Renal pelvis (tissue), 1 donor: ENCODE measurements at regions not wholly inside any gene's neighbourhood (a gene's known extent, or its start where the extent isn't known, plus 50 kb on each side); places are given as distances from the start of the nearest gene placed in this dataset.
A peak's percentile ranks its signal among the peaks of the same experiment; 100 is the strongest.

ENCODE experiments used
- DNase-seq: peaks from one replicate; pipeline ENCODE4 v3.0.0-alpha.2; 2013

DNA sequence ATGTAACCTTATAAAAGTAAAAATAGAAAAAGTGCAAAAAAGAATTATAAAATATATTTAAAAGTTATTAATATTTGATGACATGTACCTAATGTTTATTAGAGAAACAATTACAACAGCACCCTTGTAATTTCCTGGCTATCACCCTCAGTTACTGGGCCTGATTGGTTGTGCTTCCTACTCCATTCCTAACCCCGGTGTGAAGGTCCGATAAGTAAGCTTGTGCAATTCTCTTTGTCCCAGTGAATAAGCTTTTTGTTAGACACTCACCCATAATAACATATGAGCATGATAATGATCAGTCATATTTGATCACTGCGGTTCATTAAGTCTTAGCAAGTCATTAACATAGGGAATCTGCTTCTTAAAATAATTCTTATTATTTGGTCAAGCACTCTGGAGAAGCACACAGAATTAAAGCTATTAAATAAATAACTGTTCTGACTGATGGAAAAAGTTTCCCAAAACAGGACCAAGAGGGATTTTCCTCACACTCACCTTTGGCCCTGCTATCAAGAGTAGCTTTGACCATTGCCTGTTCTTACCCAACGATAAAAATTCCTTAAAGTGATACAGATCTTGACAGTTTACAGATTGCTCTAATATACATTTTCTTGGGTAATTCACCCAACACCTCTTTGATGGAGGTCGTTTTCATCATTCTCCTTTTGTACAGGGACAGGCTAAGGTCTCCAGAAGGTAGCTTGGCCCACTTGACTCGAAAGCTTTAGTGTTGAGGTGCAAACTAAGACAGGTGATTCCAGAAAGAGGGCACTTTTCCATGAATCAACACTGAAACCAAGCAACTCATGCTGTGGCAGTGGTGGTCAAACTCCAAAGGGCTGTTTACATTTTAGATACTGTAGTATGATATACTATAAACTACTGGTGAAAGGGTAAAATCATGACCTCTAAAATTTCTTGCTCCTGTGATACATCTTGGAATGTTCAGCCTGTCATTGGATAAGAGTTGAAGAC lies 543.0 kb upstream of the KCNMB2 start:
- DNase-seq, result no peak

- no peak for DNase-seq
These were observed 541.3 kb upstream of the KCNMB2 start for GRCh38 chr3:177994976-177995375.

GRCh38 chr3:177995381-177996085 lies 540.7 kb upstream of the KCNMB2 start:
- no peak for DNase-seq

GRCh38 chr3:178001670-178002101 lies 534.5 kb upstream of the KCNMB2 start:
- no peak for DNase-seq

- DNase-seq, result no peak
These were observed 534.1 kb upstream of the KCNMB2 start for GRCh38 chr3:178002113-178002512.

DNA sequence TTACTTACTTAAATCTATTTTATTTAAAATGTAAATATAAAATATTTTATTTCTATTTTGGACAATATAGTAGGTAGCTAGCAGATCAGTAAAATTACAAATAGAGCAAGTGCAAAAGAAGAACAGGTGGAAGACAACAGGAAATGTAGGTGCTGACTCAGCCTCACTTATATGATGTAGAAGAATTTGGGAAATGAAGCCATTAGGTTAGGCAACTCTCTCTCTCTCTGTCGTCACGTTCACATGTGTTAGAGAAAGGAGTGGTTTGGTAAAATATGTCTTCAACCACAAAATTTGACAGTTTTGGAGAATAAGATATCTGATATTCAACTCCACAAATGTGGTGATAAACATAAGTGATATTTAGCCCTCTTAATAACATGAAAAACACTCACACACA lies 532.5 kb upstream of the KCNMB2 start:
- no peak for DNase-seq

GRCh38 chr3:178005961-178006360 lies 530.3 kb upstream of the KCNMB2 start:
- no peak for DNase-seq

DNA sequence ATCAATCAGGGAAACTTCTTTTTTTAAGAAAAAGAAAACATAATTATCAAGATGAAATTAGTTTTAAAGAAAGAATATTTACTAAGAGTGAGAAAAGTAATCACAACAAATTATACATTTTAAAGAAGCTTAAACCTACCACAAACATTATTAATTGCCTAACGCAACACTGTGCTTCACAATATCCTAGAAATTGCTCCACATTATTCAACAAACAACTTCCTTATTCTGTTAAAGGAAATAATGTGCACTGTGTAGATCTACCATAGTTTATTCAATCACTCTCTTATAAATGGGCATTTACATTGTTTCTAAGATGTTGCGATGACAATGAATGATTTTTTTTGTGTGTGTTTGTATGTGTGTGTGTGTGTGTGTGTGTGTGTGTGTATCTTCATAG lies 525.9 kb upstream of the KCNMB2 start:
- DNase-seq, result no peak

DNA sequence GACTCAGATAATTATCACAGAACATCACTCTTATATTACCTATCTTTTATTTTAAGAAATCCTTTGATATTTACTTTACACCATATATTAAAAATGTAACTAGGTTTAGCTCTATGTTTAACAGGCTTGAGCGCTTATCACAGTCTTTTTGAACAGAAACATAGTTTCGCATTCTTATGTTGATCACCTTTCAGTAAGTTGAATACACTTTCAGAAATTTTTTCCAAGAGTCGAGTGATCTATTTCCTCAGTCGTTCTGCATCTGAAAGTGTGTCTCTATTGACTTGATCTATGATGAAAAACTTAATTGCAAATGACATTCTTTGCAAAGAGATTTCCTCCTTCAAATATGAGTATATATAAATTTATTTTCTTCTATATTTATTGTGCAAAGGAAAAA lies 516.6 kb upstream of the KCNMB2 start:
- DNase-seq, result no peak

- DNase-seq, result no peak
These were observed 513.6 kb upstream of the KCNMB2 start for GRCh38 chr3:178022599-178022998.

GRCh38 chr3:178028933-178029332 lies 507.3 kb upstream of the KCNMB2 start:
- no peak for DNase-seq

DNA sequence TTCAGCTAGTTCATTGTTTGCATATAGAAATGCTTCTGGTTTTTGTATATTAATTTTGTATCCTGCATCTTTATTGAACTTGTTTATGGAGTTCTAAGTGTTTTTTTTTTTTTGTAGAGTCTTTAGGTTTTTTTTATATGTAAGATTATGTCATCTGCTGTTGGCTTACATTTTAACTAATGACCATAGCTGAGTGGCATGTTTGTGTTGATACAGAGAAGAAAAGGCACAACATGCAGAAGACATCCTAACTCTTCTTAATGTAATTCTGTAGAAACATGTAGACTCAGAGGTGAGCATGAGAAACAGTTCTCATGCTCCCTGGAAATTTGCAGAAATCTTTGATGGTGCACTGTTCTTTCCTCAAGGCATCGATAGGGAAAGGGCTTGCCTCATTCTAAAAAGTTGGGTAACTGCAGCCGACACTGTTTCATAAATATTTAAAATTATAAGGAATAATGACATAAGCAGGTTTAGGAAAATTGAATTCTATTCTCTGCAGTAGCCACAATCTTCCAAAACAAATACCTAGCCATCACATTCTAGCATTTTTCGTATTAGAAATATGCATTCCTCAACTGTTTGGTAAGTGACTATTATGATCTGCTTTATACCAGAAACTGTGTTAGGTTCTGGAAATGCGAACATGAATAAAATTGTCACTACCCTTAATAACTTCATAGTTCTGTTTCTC lies 499.6 kb upstream of the KCNMB2 start:
- no peak for DNase-seq

GRCh38 chr3:178041931-178042330 lies 494.3 kb upstream of the KCNMB2 start:
- DNase-seq, result peak; percentile 37

DNA sequence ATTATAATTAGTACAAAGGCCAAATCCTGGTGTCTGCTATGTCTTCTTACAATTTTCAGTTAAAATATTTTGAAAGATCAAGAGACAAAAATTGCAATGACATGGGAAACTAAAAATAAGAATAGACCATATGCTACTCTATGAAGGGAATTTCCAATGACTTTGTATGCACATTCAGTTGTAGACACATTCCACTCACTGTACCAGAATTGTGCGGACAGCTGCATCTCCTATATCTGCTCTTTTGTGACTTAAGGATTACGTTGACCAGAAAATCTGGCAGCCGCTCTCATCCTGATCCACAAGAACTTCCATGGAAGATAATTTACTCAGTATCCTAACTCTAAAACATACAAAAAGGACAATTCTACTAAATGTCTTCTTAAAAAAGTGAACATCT lies 493.9 kb upstream of the KCNMB2 start:
- no peak for DNase-seq

- DNase-seq, result no peak
These were observed 493.2 kb upstream of the KCNMB2 start for GRCh38 chr3:178043084-178043483.

DNA sequence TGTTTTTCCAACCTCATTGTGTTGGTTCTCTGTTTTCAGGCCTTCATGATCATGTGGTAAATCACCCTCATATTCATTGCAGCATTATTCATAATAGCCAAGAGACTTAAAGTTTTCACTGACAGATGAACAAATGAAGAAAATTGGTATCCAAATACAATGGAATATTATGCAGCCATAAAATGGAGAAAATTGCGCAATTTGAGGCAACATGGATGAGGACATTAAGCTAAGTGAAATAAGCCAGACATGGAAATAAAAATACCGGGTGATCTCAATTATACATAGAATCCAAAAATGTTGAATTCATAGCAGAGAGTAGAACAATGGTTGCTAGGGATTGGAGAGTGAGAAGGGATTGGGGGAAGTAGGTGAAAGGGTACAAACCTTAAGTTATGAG lies 491.9 kb upstream of the KCNMB2 start:
- no peak for DNase-seq

GRCh38 chr3:178047496-178047895 lies 488.7 kb upstream of the KCNMB2 start:
- DNase-seq, result no peak

- no peak for DNase-seq
These were observed 487.5 kb upstream of the KCNMB2 start for GRCh38 chr3:178048768-178049167.

DNA sequence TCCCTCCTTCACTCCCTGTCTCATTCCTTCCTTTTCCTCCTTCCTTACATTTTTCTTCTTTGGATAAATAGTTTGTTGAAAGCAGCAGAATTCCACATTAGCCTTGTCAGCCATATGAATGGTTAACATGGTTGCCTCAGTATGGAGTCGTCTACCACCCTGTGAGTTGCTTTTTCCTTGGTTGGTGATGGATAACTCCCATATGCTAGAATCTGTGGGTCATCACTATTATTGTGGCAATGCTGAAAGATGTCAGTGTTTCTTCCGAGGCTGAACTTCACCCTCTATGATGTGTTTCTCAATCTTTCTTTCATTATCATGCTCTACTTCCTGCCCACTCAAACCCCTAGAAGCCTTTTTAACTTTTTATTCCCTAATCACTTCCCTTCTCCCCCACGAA lies 481.8 kb upstream of the KCNMB2 start:
- DNase-seq, result no peak

DNA sequence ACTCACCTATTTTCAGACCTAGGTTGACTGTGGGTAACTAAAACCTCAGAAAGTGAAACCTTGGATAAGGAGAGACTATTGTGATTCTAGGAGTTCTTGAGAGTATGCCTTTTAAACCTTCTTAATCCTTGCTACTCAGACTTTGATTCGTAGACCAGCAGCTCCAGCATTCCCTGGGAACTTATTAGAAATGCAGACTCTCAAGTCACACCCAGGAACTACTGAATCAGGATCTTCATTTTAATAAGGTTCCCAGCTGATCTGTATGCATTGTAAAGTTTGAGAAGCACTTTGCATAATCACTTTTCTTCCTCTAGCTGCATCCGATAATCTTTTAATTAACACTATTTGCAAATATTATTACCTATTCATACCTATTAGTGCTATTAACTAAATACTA lies 480.3 kb upstream of the KCNMB2 start:
- no peak for DNase-seq

GRCh38 chr3:178056868-178057267 lies 479.4 kb upstream of the KCNMB2 start:
- DNase-seq, result no peak

DNA sequence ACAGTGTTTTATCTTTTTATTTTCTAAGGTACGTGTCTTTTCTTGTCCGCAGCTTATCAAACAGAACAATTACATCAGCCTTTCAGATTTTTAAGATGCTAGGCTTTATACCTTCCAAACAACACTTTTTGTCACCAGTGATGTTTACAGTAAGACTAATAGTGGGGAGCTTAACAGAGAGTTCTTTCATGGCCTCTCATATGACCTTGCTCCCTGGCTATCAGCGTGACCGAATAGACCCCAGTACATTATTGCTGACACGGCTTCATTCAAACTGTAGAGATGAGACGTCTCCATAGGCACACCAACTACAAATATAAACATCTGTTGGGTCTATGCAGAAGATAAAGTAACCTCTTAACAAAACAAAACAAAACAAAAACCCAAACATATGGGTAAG lies 477.6 kb upstream of the KCNMB2 start:
- no peak for DNase-seq

DNA sequence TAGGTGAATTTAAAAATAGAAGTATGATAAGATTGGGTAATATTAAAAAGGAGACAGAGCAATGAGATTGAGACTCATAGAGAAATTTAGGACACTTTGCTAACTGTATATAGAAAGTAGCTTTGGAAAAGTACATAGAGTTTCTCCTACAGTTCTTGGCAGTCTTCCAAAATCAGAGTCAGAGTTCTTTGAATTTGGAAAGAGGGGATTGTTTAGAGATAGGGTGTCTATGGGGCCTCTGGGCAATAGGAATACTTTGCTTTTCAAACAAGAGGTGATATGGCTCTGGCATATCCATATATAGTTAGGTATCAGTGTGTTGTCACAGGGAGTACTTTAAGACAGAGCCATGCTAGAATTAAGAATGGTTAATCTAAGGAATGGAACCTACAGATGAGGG lies 477.1 kb upstream of the KCNMB2 start:
- DNase-seq, result no peak
